ENCODE measurements at regions not wholly inside any gene's neighbourhood (a gene's known extent, or its start where the extent isn't known, plus 50 kb on each side); places are given as distances from the start of the nearest gene placed in this dataset.

- Histone ChIP-seq H3K27me3 (replicated peaks; ENCODE audit: control insufficient read depth, insufficient read depth, low read length) (no peaks in the 10 kb centered on the region), H3K36me3 (ENCODE audit: control insufficient read depth, insufficient read depth, low read length) (no peaks in the 10 kb centered on the region), H3K4me3 (replicated peaks; ENCODE audit: low read depth, low read length) (no peak overlapping the region)
- DNase-seq (ENCODE audit: extremely low read depth, insufficient read length) = no peak
- TF ChIP-seq CTCF (IDR thresholded peaks at IDR 0.05; ENCODE audit: insufficient read depth, low read length, poor library complexity, severe bottlenecking) = no peak
Observed at GRCh38 chr4:58209001-58209400, 1098.8 kb upstream of the IGFBP7 start.

- no peak overlapping the region for H3K4me3 ChIP-seq (replicated peaks; ENCODE audit: low read depth, low read length)
- no peaks in the 10 kb centered on the region for H3K27me3 ChIP-seq (replicated peaks; ENCODE audit: control insufficient read depth, insufficient read depth, low read length)
- no peaks in the 10 kb centered on the region for H3K36me3 ChIP-seq (ENCODE audit: control insufficient read depth, insufficient read depth, low read length)
- no peak for DNase-seq (ENCODE audit: extremely low read depth, insufficient read length)
- no peak for TF ChIP-seq CTCF (IDR thresholded peaks at IDR 0.05; ENCODE audit: insufficient read depth, low read length, poor library complexity, severe bottlenecking)
Observed at GRCh38 chr4:58205446-58206235, 1095.5 kb upstream of the IGFBP7 start.

GRCh38 chr4:58192217-58192616, 1082.0 kb upstream of the IGFBP7 start:
- Histone ChIP-seq H3K36me3 (ENCODE audit: control insufficient read depth, insufficient read depth, low read length) (no peaks in the 10 kb centered on the region), H3K27me3 (replicated peaks; ENCODE audit: control insufficient read depth, insufficient read depth, low read length) (no peaks in the 10 kb centered on the region), H3K4me3 (replicated peaks; ENCODE audit: low read depth, low read length) (no peak overlapping the region)
- DNase-seq (ENCODE audit: extremely low read depth, insufficient read length) = no peak
- TF ChIP-seq CTCF (IDR thresholded peaks at IDR 0.05; ENCODE audit: insufficient read depth, low read length, poor library complexity, severe bottlenecking) = no peak

GRCh38 chr4:58191109-58191508, 1080.9 kb upstream of the IGFBP7 start:
- DNase-seq (ENCODE audit: extremely low read depth, insufficient read length) = no peak
- no peak overlapping the region for H3K4me3 ChIP-seq (replicated peaks; ENCODE audit: low read depth, low read length)
- H3K27me3 ChIP-seq (replicated peaks; ENCODE audit: control insufficient read depth, insufficient read depth, low read length) = no peaks in the 10 kb centered on the region
- TF ChIP-seq CTCF (IDR thresholded peaks at IDR 0.05; ENCODE audit: insufficient read depth, low read length, poor library complexity, severe bottlenecking) = no peak
- no peaks in the 10 kb centered on the region for H3K36me3 ChIP-seq (ENCODE audit: control insufficient read depth, insufficient read depth, low read length)

GRCh38 chr4:58188316-58188715, 1078.1 kb upstream of the IGFBP7 start:
- no peak for TF ChIP-seq CTCF (IDR thresholded peaks at IDR 0.05; ENCODE audit: insufficient read depth, low read length, poor library complexity, severe bottlenecking)
- no peak for DNase-seq (ENCODE audit: extremely low read depth, insufficient read length)

More at GRCh38 chr4:58188316-58188715, 1078.1 kb upstream of the IGFBP7 start:
- Histone ChIP-seq H3K4me3 (replicated peaks; ENCODE audit: low read depth, low read length) (no peak overlapping the region), H3K36me3 (ENCODE audit: control insufficient read depth, insufficient read depth, low read length) (no peaks in the 10 kb centered on the region), H3K27me3 (replicated peaks; ENCODE audit: control insufficient read depth, insufficient read depth, low read length) (no peaks in the 10 kb centered on the region)

All from GM06990 (cell line).